ENCODE measurements at regions not wholly inside any gene's neighbourhood (a gene's known extent, or its start where the extent isn't known, plus 50 kb on each side); places are given as distances from the start of the nearest gene placed in this dataset.

- FAIRE-seq = no peak
- dilution Hi-C loops (cut with MboI; ENCODE audit: extremely low pct_ligation_motif_present, low sequenced_read_pairs) = no loop called here
- CTCF ChIA-PET = no interaction called here
Measured at GRCh38 chr21:35127851-35128250, 78.7 kb upstream of the RUNX1 start.

GRCh38 chr21:35127026-35127425 is 77.9 kb upstream of the RUNX1 start:
- DNase-seq (ENCODE audit: low read depth, low spot score) (no peak), FAIRE-seq (no peak)
- dilution Hi-C loops (cut with MboI; ENCODE audit: extremely low pct_ligation_motif_present, low sequenced_read_pairs) = no loop called here
- H3K4me1 ChIP-seq (ENCODE audit: control insufficient read depth, extremely low read depth, insufficient read depth, low read length) = no peaks in the 10 kb centered on the region
- no peaks in the 10 kb centered on the region for H3K36me3 ChIP-seq (ENCODE audit: control insufficient read depth in 2 of 2, extremely low read depth in 1 of 2, insufficient read depth in 2 of 2, low read length in 2 of 2)
- H3K79me2 ChIP-seq (ENCODE audit: control insufficient read depth, insufficient read depth, low read length) = no peaks in the 10 kb centered on the region
- no peak overlapping the region for H3K4me3 ChIP-seq (replicated peaks in 1 of 3; ENCODE audit: insufficient read depth in 1 of 3, low read depth in 1 of 3, low read length in 3 of 3)
- no peak overlapping the region for H3K9ac ChIP-seq (replicated peaks; ENCODE audit: extremely low read depth, insufficient read depth, low read length)
- ChIA-PET CTCF (no interaction called here), POLR2A (no interaction called here)
- TF ChIP-seq POLR2AphosphoS5 (IDR thresholded peaks at IDR 0.05; ENCODE audit: insufficient read depth, low read depth, low read length) (no peak), JUN (IDR thresholded peaks at IDR 0.05; ENCODE audit: borderline replicate concordance, insufficient read depth, insufficient read length, low read depth) (no peak), CTCF (IDR thresholded peaks at IDR 0.05; ENCODE audit: extremely low read depth in 1 of 2, insufficient read depth in 1 of 2, low read depth in 1 of 2, low read length in 2 of 2) (no peak), MYC (IDR thresholded peaks at IDR 0.05; ENCODE audit: low read depth, low read length) (no peak), EZH2 (IDR thresholded peaks at IDR 0.05; ENCODE audit: borderline replicate concordance, low read depth, low read length, severe bottlenecking) (no peak), POLR2A (IDR thresholded peaks at IDR 0.05; ENCODE audit: low read depth, low read length) (no peak), MAX (IDR thresholded peaks at IDR 0.05; ENCODE audit: insufficient read depth, insufficient read length) (no peak), GATA2 (IDR thresholded peaks at IDR 0.05; ENCODE audit: insufficient read depth, insufficient read length, low read depth, low read length) (no peak), FOS (IDR thresholded peaks at IDR 0.05; ENCODE audit: borderline replicate concordance, insufficient read depth, low read length) (no peak)
- H3K9me3 ChIP-seq (replicated peaks; ENCODE audit: control insufficient read depth, insufficient read depth, low read length) = no peaks in the 10 kb centered on the region
- no peak overlapping the region for H3K27ac ChIP-seq (ENCODE audit: insufficient read depth, low read depth, low read length)
- H2AFZ ChIP-seq (ENCODE audit: low read depth, low read length) = no peak overlapping the region
- H3K9me1 ChIP-seq (replicated peaks; ENCODE audit: control insufficient read depth, extremely low read depth, insufficient read depth, low read length) = no peaks in the 10 kb centered on the region
- H4K20me1 ChIP-seq (replicated peaks; ENCODE audit: control insufficient read depth, extremely low read depth, insufficient read depth, low read length) = no peaks in the 10 kb centered on the region
- BruUV-seq (replicated peaks) = no TSS peak
- H3K27me3 ChIP-seq (ENCODE audit: control insufficient read depth in 2 of 2, insufficient read depth in 2 of 2, low read length in 2 of 2) = peaks cover 0 to 2% of the 10 kb centered on the region in 2 experiments
- H3K4me2 ChIP-seq (ENCODE audit: insufficient read depth, low read length) = no peak overlapping the region
- intact Hi-C loops (cut with micrococcal nuclease) = no loop called here

More at GRCh38 chr21:35127851-35128250, 78.7 kb upstream of the RUNX1 start:
- BruUV-seq (replicated peaks) = no TSS peak
- Histone ChIP-seq H3K36me3 (ENCODE audit: control insufficient read depth in 2 of 2, extremely low read depth in 1 of 2, insufficient read depth in 2 of 2, low read length in 2 of 2) (no peaks in the 10 kb centered on the region), H3K27ac (ENCODE audit: insufficient read depth, low read depth, low read length) (no peak overlapping the region), H3K4me1 (ENCODE audit: control insufficient read depth, extremely low read depth, insufficient read depth, low read length) (no peaks in the 10 kb centered on the region), H3K27me3 (ENCODE audit: control insufficient read depth in 2 of 2, insufficient read depth in 2 of 2, low read length in 2 of 2) (peaks cover 0 to 2% of the 10 kb centered on the region in 2 experiments), H3K4me3 (replicated peaks in 1 of 3; ENCODE audit: insufficient read depth in 1 of 3, low read depth in 1 of 3, low read length in 3 of 3) (no peak overlapping the region), H3K4me2 (ENCODE audit: insufficient read depth, low read length) (no peak overlapping the region), H3K9me1 (replicated peaks; ENCODE audit: control insufficient read depth, extremely low read depth, insufficient read depth, low read length) (no peaks in the 10 kb centered on the region), H3K79me2 (ENCODE audit: control insufficient read depth, insufficient read depth, low read length) (no peaks in the 10 kb centered on the region), H3K9ac (replicated peaks; ENCODE audit: extremely low read depth, insufficient read depth, low read length) (no peak overlapping the region), H3K9me3 (replicated peaks; ENCODE audit: control insufficient read depth, insufficient read depth, low read length) (no peaks in the 10 kb centered on the region), H4K20me1 (replicated peaks; ENCODE audit: control insufficient read depth, extremely low read depth, insufficient read depth, low read length) (no peaks in the 10 kb centered on the region), H2AFZ (ENCODE audit: low read depth, low read length) (no peak overlapping the region)
- no peak for DNase-seq (ENCODE audit: low read depth, low spot score)
- intact Hi-C loops (cut with micrococcal nuclease) = no loop called here
- POLR2A ChIA-PET = no interaction called here
- TF ChIP-seq EZH2 (IDR thresholded peaks at IDR 0.05; ENCODE audit: borderline replicate concordance, low read depth, low read length, severe bottlenecking) = no peak
- no peak for TF ChIP-seq GATA2 (IDR thresholded peaks at IDR 0.05; ENCODE audit: insufficient read depth, insufficient read length, low read depth, low read length)
- TF ChIP-seq POLR2A (IDR thresholded peaks at IDR 0.05; ENCODE audit: low read depth, low read length) = no peak
- TF ChIP-seq CTCF (IDR thresholded peaks at IDR 0.05; ENCODE audit: extremely low read depth in 1 of 2, insufficient read depth in 1 of 2, low read depth in 1 of 2, low read length in 2 of 2) = no peak

Data from endothelial cell of umbilical vein (primary cell).